ENCODE measurements at regions not wholly inside any gene's neighbourhood (a gene's known extent, or its start where the extent isn't known, plus 50 kb on each side); places are given as distances from the start of the nearest gene placed in this dataset.

DNA sequence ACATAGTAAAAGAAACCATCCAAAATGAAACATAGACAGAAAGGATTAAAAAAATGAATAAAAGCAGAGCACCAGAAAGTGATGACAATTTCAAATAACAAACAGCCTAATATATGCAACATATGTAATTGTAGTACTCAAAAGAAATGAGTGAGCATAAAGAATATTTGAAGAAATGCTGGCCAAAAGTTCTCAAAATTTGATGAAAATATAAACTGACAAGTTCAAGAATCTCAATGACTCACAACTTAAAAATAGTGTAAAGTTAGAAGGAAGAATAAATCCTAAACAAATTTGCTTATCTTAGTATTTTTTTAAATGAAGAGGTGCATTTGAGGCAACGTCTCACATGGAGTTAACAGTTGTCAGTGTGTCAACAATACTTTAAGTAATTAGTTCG is 498.9 kb downstream of the SLC6A15 start:
- H3K4me3 ChIP-seq (ENCODE audit: insufficient read depth, low read depth, low read length) = no peak overlapping the region
- no peaks in the 10 kb centered on the region for H3K36me3 ChIP-seq (ENCODE audit: insufficient read depth, low read length)
- no peak overlapping the region for H2AFZ ChIP-seq (ENCODE audit: low read depth, low read length)
- Mint-ChIP-seq H3K27me3 (ENCODE audit: low read depth, unreplicated experiment) (no peaks in the 10 kb centered on the region), H3K36me3 (ENCODE audit: low read depth, unreplicated experiment) (no peaks in the 10 kb centered on the region), H3K4me3 (ENCODE audit: unreplicated experiment) (no peak overlapping the region), H3K4me1 (ENCODE audit: low read depth, unreplicated experiment) (no peaks in the 10 kb centered on the region), H3K27ac (ENCODE audit: unreplicated experiment) (no peak overlapping the region), H3K9me3 (ENCODE audit: unreplicated experiment) (no peaks in the 10 kb centered on the region)
- H3K4me1 ChIP-seq (ENCODE audit: insufficient read depth, low read length) = no peaks in the 10 kb centered on the region
- TF ChIP-seq EZH2 (IDR thresholded peaks at IDR 0.05; ENCODE audit: insufficient read depth, low read length) = no peak
- TF ChIP-seq, protein P1, sequence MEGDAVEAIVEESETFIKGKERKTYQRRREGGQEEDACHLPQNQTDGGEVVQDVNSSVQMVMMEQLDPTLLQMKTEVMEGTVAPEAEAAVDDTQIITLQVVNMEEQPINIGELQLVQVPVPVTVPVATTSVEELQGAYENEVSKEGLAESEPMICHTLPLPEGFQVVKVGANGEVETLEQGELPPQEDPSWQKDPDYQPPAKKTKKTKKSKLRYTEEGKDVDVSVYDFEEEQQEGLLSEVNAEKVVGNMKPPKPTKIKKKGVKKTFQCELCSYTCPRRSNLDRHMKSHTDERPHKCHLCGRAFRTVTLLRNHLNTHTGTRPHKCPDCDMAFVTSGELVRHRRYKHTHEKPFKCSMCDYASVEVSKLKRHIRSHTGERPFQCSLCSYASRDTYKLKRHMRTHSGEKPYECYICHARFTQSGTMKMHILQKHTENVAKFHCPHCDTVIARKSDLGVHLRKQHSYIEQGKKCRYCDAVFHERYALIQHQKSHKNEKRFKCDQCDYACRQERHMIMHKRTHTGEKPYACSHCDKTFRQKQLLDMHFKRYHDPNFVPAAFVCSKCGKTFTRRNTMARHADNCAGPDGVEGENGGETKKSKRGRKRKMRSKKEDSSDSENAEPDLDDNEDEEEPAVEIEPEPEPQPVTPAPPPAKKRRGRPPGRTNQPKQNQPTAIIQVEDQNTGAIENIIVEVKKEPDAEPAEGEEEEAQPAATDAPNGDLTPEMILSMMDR (IDR thresholded peaks at IDR 0.05; ENCODE audit: insufficient read depth, low read depth, low read length) = no peak
- no peaks in the 10 kb centered on the region for H4K20me1 ChIP-seq (ENCODE audit: insufficient read depth, low read length)
- no peaks in the 10 kb centered on the region for H3K79me2 ChIP-seq (ENCODE audit: insufficient read depth, low read length)
- no peak for DNase-seq (ENCODE audit: low read depth)
- no peaks in the 10 kb centered on the region for H3K27me3 ChIP-seq (ENCODE audit: insufficient read depth, low read length)
- no peak overlapping the region for H3K27ac ChIP-seq (ENCODE audit: low read depth, low read length)
- H3K9ac ChIP-seq (ENCODE audit: low read length) = no peak overlapping the region
- H3K4me2 ChIP-seq (ENCODE audit: low read length) = no peak overlapping the region
- no peaks in the 10 kb centered on the region for H3K9me3 ChIP-seq (ENCODE audit: insufficient read depth, low read depth, low read length)
- FAIRE-seq = no peak

DNA sequence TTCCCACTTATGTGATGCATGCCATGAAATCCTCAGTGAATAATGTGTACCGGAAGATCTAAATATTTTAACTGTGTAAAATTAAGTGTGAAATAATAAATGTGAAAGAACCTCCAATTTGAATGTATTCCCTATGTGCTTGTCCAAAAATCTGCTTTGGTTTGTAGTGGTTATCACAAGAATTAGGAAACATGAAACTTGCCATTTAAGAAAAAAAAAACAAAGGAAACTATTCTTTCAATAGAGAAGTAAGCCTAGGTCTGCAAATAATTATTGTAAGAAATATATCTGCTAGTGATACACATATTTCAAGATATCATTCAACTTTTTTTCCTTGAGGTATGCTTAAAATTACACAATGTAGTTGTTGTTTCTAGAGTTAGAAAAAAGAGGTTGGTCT is 500.4 kb downstream of the SLC6A15 start:
- TF ChIP-seq, protein P1 (IDR thresholded peaks at IDR 0.05; ENCODE audit: insufficient read depth, low read depth, low read length) = no peak
- TF ChIP-seq EZH2 (IDR thresholded peaks at IDR 0.05; ENCODE audit: insufficient read depth, low read length) = no peak
- H3K4me1 ChIP-seq (ENCODE audit: insufficient read depth, low read length) = no peaks in the 10 kb centered on the region
- no peak overlapping the region for H2AFZ ChIP-seq (ENCODE audit: low read depth, low read length)
- H3K27ac ChIP-seq (ENCODE audit: low read depth, low read length) = no peak overlapping the region
- H3K4me2 ChIP-seq (ENCODE audit: low read length) = no peak overlapping the region
- H3K4me3 ChIP-seq (ENCODE audit: insufficient read depth, low read depth, low read length) = no peak overlapping the region
- Mint-ChIP-seq H3K4me1 (ENCODE audit: low read depth, unreplicated experiment) (no peaks in the 10 kb centered on the region), H3K27me3 (ENCODE audit: low read depth, unreplicated experiment) (no peaks in the 10 kb centered on the region), H3K4me3 (ENCODE audit: unreplicated experiment) (no peak overlapping the region), H3K27ac (ENCODE audit: unreplicated experiment) (no peak overlapping the region), H3K36me3 (ENCODE audit: low read depth, unreplicated experiment) (no peaks in the 10 kb centered on the region), H3K9me3 (ENCODE audit: unreplicated experiment) (peaks cover 2% of the 10 kb centered on the region)
- FAIRE-seq = no peak
- no peaks in the 10 kb centered on the region for H3K36me3 ChIP-seq (ENCODE audit: insufficient read depth, low read length)
- no peaks in the 10 kb centered on the region for H3K9me3 ChIP-seq (ENCODE audit: insufficient read depth, low read depth, low read length)
- no peaks in the 10 kb centered on the region for H3K79me2 ChIP-seq (ENCODE audit: insufficient read depth, low read length)
- no peak overlapping the region for H3K9ac ChIP-seq (ENCODE audit: low read length)
- DNase-seq (ENCODE audit: low read depth) = no peak
- no peaks in the 10 kb centered on the region for H3K27me3 ChIP-seq (ENCODE audit: insufficient read depth, low read length)
- no peaks in the 10 kb centered on the region for H4K20me1 ChIP-seq (ENCODE audit: insufficient read depth, low read length)

DNA sequence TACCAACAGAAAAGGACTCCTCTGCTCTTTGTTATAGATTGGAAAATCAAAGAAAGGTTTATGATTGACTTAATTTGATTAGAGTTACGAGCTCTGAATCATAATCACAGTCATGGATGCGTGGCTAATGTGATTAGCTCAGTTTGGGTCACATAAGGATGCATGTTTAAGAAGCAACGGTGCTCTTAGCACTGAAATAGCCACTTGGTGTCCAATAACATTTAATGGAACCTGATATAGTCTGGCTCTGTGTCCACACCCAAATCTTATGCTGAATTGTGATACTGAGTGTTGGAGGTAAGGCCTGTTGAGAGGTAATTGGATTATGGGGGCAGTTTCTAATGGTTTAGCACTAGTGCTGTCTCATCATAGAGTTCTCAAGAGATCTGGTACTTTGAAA is 501.6 kb downstream of the SLC6A15 start:
- FAIRE-seq (no peak), DNase-seq (ENCODE audit: low read depth) (no peak)
- H3K36me3 Mint-ChIP-seq (ENCODE audit: low read depth, unreplicated experiment) = no peaks in the 10 kb centered on the region
- Histone ChIP-seq H3K27ac (ENCODE audit: low read depth, low read length) (no peak overlapping the region), H3K27me3 (ENCODE audit: insufficient read depth, low read length) (no peaks in the 10 kb centered on the region), H3K4me1 (ENCODE audit: insufficient read depth, low read length) (no peaks in the 10 kb centered on the region), H3K36me3 (ENCODE audit: insufficient read depth, low read length) (no peaks in the 10 kb centered on the region), H4K20me1 (ENCODE audit: insufficient read depth, low read length) (no peaks in the 10 kb centered on the region), H3K9me3 (ENCODE audit: insufficient read depth, low read depth, low read length) (no peaks in the 10 kb centered on the region), H3K9ac (ENCODE audit: low read length) (no peak overlapping the region), H3K79me2 (ENCODE audit: insufficient read depth, low read length) (no peaks in the 10 kb centered on the region), H2AFZ (ENCODE audit: low read depth, low read length) (no peak overlapping the region), H3K4me2 (ENCODE audit: low read length) (no peak overlapping the region), H3K4me3 (ENCODE audit: insufficient read depth, low read depth, low read length) (no peak overlapping the region)
- no peak overlapping the region for H3K4me3 Mint-ChIP-seq (ENCODE audit: unreplicated experiment)
- no peaks in the 10 kb centered on the region for H3K4me1 Mint-ChIP-seq (ENCODE audit: low read depth, unreplicated experiment)
- no peak for TF ChIP-seq EZH2 (IDR thresholded peaks at IDR 0.05; ENCODE audit: insufficient read depth, low read length)
- TF ChIP-seq, protein P1 (IDR thresholded peaks at IDR 0.05; ENCODE audit: insufficient read depth, low read depth, low read length) = no peak
- H3K27me3 Mint-ChIP-seq (ENCODE audit: low read depth, unreplicated experiment) = no peaks in the 10 kb centered on the region
- H3K9me3 Mint-ChIP-seq (ENCODE audit: unreplicated experiment) = peaks cover 2% of the 10 kb centered on the region
- H3K27ac Mint-ChIP-seq (ENCODE audit: unreplicated experiment) = no peak overlapping the region

All from astrocyte (in vitro differentiated cells and primary cell).